HFFc6 (cell line): ENCODE measurements at regions not wholly inside any gene's neighbourhood (a gene's known extent, or its start where the extent isn't known, plus 50 kb on each side); places are given as distances from the start of the nearest gene placed in this dataset.

ENCODE experiments used
- DNase-seq: peaks from one replicate; pipeline ENCODE4 v3.0.0-alpha.2; 2018
- H3K27ac Mint-ChIP-seq: 2 replicates; pipeline ENCODE4 v1.8.0; 2020; ENCODE audit warnings: mild to moderate bottlenecking, mixed read lengths
- H3K27me3 Mint-ChIP-seq: 2 replicates; pipeline ENCODE4 v1.8.0; 2021; ENCODE audit warnings: mild to moderate bottlenecking, moderate library complexity, mixed read lengths; ENCODE audit not compliant: insufficient read depth
- H3K36me3 Mint-ChIP-seq: 2 replicates; pipeline ENCODE4 v1.8.0; 2021; ENCODE audit warnings: low read depth, mixed read lengths
- H3K4me1 Mint-ChIP-seq: 2 replicates; pipeline ENCODE4 v1.8.0; 2020; ENCODE audit warnings: low read depth, mixed read lengths
- H3K4me3 Mint-ChIP-seq: 2 replicates; pipeline ENCODE4 v1.8.0; 2020; ENCODE audit warnings: mild to moderate bottlenecking, moderate library complexity, mixed read lengths
- H3K9me3 Mint-ChIP-seq: 2 replicates; pipeline ENCODE4 v1.8.0; 2020; ENCODE audit warnings: mild to moderate bottlenecking, mixed read lengths
- TF ChIP-seq, protein P1 (sequence below): fragments of 200-600 bp; sonication (generic); IDR thresholded peaks from 2 replicates; pipeline ENCODE4 v1.5.0; 2021; ENCODE audit warnings: antibody characterized with exemption, mild to moderate bottlenecking

- Mint-ChIP-seq H3K9me3 (peaks cover 10% of the 10 kb centered on the region), H3K27ac (no peak overlapping the region), H3K27me3 (peaks cover 3% of the 10 kb centered on the region; the same call in 1 of the 2 replicates), H3K36me3 (no peaks in the 10 kb centered on the region), H3K4me3 (no peak overlapping the region), H3K4me1 (no peaks in the 10 kb centered on the region)
- TF ChIP-seq, protein P1, sequence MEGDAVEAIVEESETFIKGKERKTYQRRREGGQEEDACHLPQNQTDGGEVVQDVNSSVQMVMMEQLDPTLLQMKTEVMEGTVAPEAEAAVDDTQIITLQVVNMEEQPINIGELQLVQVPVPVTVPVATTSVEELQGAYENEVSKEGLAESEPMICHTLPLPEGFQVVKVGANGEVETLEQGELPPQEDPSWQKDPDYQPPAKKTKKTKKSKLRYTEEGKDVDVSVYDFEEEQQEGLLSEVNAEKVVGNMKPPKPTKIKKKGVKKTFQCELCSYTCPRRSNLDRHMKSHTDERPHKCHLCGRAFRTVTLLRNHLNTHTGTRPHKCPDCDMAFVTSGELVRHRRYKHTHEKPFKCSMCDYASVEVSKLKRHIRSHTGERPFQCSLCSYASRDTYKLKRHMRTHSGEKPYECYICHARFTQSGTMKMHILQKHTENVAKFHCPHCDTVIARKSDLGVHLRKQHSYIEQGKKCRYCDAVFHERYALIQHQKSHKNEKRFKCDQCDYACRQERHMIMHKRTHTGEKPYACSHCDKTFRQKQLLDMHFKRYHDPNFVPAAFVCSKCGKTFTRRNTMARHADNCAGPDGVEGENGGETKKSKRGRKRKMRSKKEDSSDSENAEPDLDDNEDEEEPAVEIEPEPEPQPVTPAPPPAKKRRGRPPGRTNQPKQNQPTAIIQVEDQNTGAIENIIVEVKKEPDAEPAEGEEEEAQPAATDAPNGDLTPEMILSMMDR = no peak
- no peak for DNase-seq
Measured at GRCh38 chr1:219000631-219001030, 173.0 kb upstream of the LYPLAL1 start.

- H3K4me3 Mint-ChIP-seq = no peak overlapping the region
- H3K36me3 Mint-ChIP-seq = no peaks in the 10 kb centered on the region
- H3K9me3 Mint-ChIP-seq = no peaks in the 10 kb centered on the region
- TF ChIP-seq, protein P1 = no peak
- H3K4me1 Mint-ChIP-seq = no peaks in the 10 kb centered on the region
- DNase-seq = no peak
- H3K27ac Mint-ChIP-seq = no peak overlapping the region
- H3K27me3 Mint-ChIP-seq = no peaks in the 10 kb centered on the region
Measured at GRCh38 chr1:219010720-219011119, 163.0 kb upstream of the LYPLAL1 start.

DNA sequence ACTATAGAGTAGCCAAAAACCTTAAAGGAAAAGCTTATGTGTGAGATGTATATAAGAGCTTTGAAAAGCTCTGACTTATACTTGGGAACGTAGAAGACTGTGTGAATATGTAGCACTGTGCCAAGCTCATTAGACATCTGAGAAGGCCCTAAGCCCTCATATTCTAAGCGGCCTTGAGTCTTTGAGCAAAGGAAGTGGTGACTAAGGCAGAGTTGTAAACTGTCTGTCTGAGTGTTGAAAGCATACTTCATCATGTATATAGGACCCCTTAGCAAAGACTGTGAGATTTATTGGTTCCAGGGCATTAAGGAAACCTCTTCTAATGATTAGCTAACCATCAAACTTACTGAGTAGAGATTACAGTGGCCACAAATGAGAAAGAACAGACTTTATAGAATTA lies 153.3 kb upstream of the LYPLAL1 start:
- H3K4me1 Mint-ChIP-seq = no peaks in the 10 kb centered on the region
- TF ChIP-seq, protein P1 = no peak
- no peak for DNase-seq

DNA sequence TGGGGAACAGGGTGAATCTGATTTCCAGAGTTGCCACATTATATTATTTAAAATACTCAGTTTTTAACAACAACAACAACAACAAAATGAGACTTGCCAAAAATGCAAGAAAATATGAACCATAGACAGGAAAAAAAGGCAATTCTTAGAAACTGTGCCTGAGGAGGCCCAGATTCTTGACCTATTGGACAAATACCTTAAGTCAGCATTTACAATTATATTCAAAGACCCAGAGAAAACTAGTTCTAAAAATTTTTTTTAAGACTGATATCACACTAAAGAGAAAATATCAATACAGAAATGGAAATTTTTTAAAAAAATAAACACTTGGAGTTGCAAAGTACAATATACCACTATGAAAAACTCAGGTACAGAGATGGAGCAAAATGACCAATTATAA lies 152.8 kb upstream of the LYPLAL1 start:
- TF ChIP-seq, protein P1 = no peak
- Mint-ChIP-seq H3K9me3 (no peaks in the 10 kb centered on the region; the same call in 1 of the 2 replicates), H3K27me3 (no peaks in the 10 kb centered on the region), H3K4me3 (no peak overlapping the region), H3K36me3 (no peaks in the 10 kb centered on the region), H3K4me1 (no peaks in the 10 kb centered on the region), H3K27ac (no peak overlapping the region)
- DNase-seq = no peak

More for the DNA sequence above, 153.3 kb upstream of the LYPLAL1 start:
- H3K27me3 Mint-ChIP-seq = no peaks in the 10 kb centered on the region
- no peak overlapping the region for H3K27ac Mint-ChIP-seq
- no peak overlapping the region for H3K4me3 Mint-ChIP-seq
- H3K36me3 Mint-ChIP-seq = no peaks in the 10 kb centered on the region
- no peaks in the 10 kb centered on the region; the same call in 1 of the 2 replicates for H3K9me3 Mint-ChIP-seq

GRCh38 chr1:219027146-219027673 lies 146.5 kb upstream of the LYPLAL1 start:
- Mint-ChIP-seq H3K4me1 (no peaks in the 10 kb centered on the region), H3K27me3 (no peaks in the 10 kb centered on the region), H3K9me3 (peaks cover 4% of the 10 kb centered on the region; the same call in 1 of the 2 replicates), H3K4me3 (no peak overlapping the region), H3K27ac (no peak overlapping the region), H3K36me3 (no peaks in the 10 kb centered on the region)
- TF ChIP-seq, protein P1 = no peak
- DNase-seq = no peak

GRCh38 chr1:219031809-219032208 lies 141.9 kb upstream of the LYPLAL1 start:
- H3K4me3 Mint-ChIP-seq = no peak overlapping the region
- no peaks in the 10 kb centered on the region for H3K9me3 Mint-ChIP-seq
- no peaks in the 10 kb centered on the region for H3K27me3 Mint-ChIP-seq
- H3K4me1 Mint-ChIP-seq = no peaks in the 10 kb centered on the region
- no peak for DNase-seq
- no peak overlapping the region for H3K27ac Mint-ChIP-seq
- TF ChIP-seq, protein P1 = no peak
- H3K36me3 Mint-ChIP-seq = no peaks in the 10 kb centered on the region
